Hepatocyte (in vitro differentiated cells): ENCODE measurements at regions not wholly inside any gene's neighbourhood (a gene's known extent, or its start where the extent isn't known, plus 50 kb on each side); places are given as distances from the start of the nearest gene placed in this dataset.

Source experiments
- EZH2 ChIP-seq: fragments of 200-600 bp; sonication (generic); IDR thresholded peaks from 2 replicates; pipeline ENCODE4 v1.6.1; 2016; ENCODE audit warnings: antibody characterized with exemption, mild to moderate bottlenecking, borderline replicate concordance
- EZH2phosphoT487 ChIP-seq: fragments of 200-600 bp; sonication (generic); IDR thresholded peaks from one replicate; pipeline ENCODE4 v1.6.1; 2018; ENCODE audit warnings: antibody characterized with exemption, mild to moderate bottlenecking, low read depth, moderate library complexity; ENCODE audit not compliant: unreplicated experiment, severe bottlenecking

DNA sequence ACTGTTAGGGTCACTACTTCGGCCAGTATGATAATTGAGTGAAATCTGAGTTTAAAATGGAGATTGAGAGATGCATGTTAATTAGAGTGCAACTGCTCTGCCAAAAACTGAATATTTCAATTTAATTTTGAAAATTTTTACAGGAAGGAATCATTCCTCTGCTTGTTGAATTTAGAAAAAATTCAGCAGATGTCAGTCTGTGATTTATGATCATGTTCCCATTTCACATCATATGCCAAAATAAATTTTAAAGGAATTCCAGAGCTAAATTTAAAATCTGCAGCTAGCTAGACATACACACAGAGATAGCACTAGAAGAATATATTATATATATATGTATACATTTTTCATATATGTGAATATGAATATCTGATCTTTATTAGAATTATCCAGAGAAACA lies 797.6 kb upstream of the TMEM132C start:
- TF ChIP-seq EZH2 (no peak), EZH2phosphoT487 (no peak)
